Smooth muscle cell (in vitro differentiated cells): ENCODE measurements at regions not wholly inside any gene's neighbourhood (a gene's known extent, or its start where the extent isn't known, plus 50 kb on each side); places are given as distances from the start of the nearest gene placed in this dataset.

Source experiments
- DNase-seq: peaks from one replicate; lab custom pipeline; 2025; ENCODE audit not compliant: unreplicated experiment; lab: John Stamatoyannopoulos, UW
- H2AFZ ChIP-seq: fragments of 200-600 bp; sonication (generic); 2 replicates; pipeline ENCODE4 v1.6.0; 2016; ENCODE audit warnings: antibody characterized with exemption, low read depth, mild to moderate bottlenecking
- H3F3A ChIP-seq: fragments of 200-600 bp; sonication (generic); 2 replicates; pipeline ENCODE4 v1.6.0; 2017; ENCODE audit warnings: antibody characterized with exemption, low read depth
- H3K27ac ChIP-seq: fragments of 200-600 bp; sonication (generic); 2 replicates; pipeline ENCODE4 v1.5.1; 2016; ENCODE audit warnings: low read depth, mild to moderate bottlenecking
- H3K27me3 ChIP-seq: fragments of 200-600 bp; sonication (generic); 2 replicates; pipeline ENCODE4 v1.6.1; 2016; ENCODE audit warnings: low read depth, mild to moderate bottlenecking
- H3K36me3 ChIP-seq: fragments of 200-600 bp; sonication (generic); 2 replicates; pipeline ENCODE4 v1.5.1; 2016; ENCODE audit warnings: low read depth
- H3K4me1 ChIP-seq: fragments of 200-600 bp; sonication (generic); 2 replicates; pipeline ENCODE4 v1.5.1; 2016; ENCODE audit warnings: low read depth
- H3K4me2 ChIP-seq: fragments of 200-600 bp; sonication (generic); 2 replicates; pipeline ENCODE4 v1.6.0; 2016; ENCODE audit warnings: mild to moderate bottlenecking
- H3K4me3 ChIP-seq: fragments of 200-600 bp; sonication (generic); 2 replicates; pipeline ENCODE4 v1.5.1; 2016; ENCODE audit warnings: mild to moderate bottlenecking
- H3K79me2 ChIP-seq: fragments of 200-600 bp; sonication (generic); 2 replicates; pipeline ENCODE4 v1.6.0; 2016; ENCODE audit warnings: low read depth, mild to moderate bottlenecking
- H3K9ac ChIP-seq: fragments of 200-600 bp; sonication (generic); 2 replicates; pipeline ENCODE4 v1.6.0; 2016; ENCODE audit warnings: low read depth
- H3K9me3 ChIP-seq: fragments of 200-600 bp; sonication (generic); replicated peaks from 2 replicates; pipeline ENCODE4 v1.5.1; 2016; ENCODE audit warnings: low read depth
- H4K20me1 ChIP-seq: fragments of 200-600 bp; sonication (generic); 2 replicates; pipeline ENCODE4 v1.6.0; 2016; ENCODE audit warnings: low read depth
- CTCF ChIP-seq: fragments of 200-600 bp; sonication (generic); IDR thresholded peaks from 2 replicates; pipeline ENCODE4 v1.5.1; 2017; ENCODE audit warnings: borderline replicate concordance, mild to moderate bottlenecking, antibody characterized with exemption; ENCODE audit not compliant: insufficient read depth, poor library complexity, severe bottlenecking
- WGBS: methylation state at CpG from one replicate; pipeline ENCODE4 v1.1.7; 2016; ENCODE audit warnings: low lambda C conversion rate; 5-methylcytosine and 5-hydroxymethylcytosine counted together

DNA sequence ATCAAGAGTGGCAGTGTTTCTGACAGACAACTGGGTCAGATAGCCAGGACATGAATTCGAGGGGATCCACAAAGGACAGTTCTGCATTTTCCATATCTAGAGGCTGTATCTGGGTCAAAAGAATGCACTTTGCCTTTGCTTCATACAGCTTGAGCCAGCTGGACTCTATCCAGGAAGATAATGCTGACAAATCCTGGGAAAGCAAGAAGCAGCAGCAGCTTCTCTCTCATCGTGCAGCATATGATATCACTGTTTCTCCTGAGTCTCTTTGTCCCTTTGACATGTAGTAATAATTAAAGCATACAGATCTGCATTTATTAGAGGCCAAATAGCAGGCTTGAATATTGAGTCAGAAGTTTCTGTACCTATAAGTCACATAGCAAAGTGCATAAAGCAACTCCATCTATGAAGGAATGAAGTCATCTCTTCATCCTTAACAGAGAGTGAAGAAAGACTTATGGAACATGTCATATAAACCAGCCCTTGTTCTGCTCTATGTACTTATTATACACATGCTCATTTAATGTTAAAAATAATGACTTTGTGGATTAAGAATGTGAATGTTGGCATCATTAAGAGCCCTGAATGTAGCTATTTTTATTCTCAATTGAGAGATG is 236.8 kb upstream of the GBE1 start:
- no peak for DNase-seq
- 40% methylated on average over 2 of the region's 2 CpGs for WGBS
- no peak overlapping the region for H3K9ac ChIP-seq
- H2AFZ ChIP-seq = no peak overlapping the region
- H4K20me1 ChIP-seq = no peaks in the 10 kb centered on the region
- no peaks in the 10 kb centered on the region for H3F3A ChIP-seq
- no peak overlapping the region for H3K4me3 ChIP-seq
- H3K79me2 ChIP-seq = no peaks in the 10 kb centered on the region
- no peak for TF ChIP-seq CTCF
- peaks cover 9% of the 10 kb centered on the region for H3K4me1 ChIP-seq
- no peak overlapping the region for H3K27ac ChIP-seq
- H3K9me3 ChIP-seq = no peaks in the 10 kb centered on the region
- H3K27me3 ChIP-seq = no peaks in the 10 kb centered on the region
- H3K36me3 ChIP-seq = no peaks in the 10 kb centered on the region
- no peak overlapping the region for H3K4me2 ChIP-seq

DNA sequence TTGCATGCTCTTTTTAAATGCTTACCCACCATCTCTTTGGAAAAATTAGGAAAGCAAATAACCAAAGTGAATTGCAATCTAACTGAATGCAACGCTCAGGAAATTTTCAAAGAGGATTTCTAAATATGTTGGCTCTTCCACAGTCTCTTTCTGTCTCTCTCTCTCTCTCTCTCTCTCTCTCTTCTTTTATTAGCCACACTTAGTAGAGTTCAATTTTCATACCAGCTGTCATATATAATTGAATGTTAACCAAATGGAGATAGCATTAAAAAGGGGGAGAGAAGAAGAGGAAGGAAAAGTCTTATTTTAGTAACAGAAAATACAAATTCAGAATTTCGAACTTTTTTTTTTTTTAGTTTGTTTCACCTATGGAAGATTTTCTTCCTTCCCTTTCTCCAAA is 235.9 kb upstream of the GBE1 start:
- no peaks in the 10 kb centered on the region for H3K79me2 ChIP-seq
- no peak overlapping the region for H2AFZ ChIP-seq
- no peak overlapping the region for H3K27ac ChIP-seq
- no peaks in the 10 kb centered on the region for H3K27me3 ChIP-seq
- peaks cover under 1% of the 10 kb centered on the region for H3K4me1 ChIP-seq
- no peak overlapping the region for H3K9ac ChIP-seq
- no peaks in the 10 kb centered on the region for H3K36me3 ChIP-seq
- H3K4me2 ChIP-seq = no peak overlapping the region
- H4K20me1 ChIP-seq = no peaks in the 10 kb centered on the region
- no peak overlapping the region for H3K4me3 ChIP-seq
- TF ChIP-seq CTCF = no peak
- no peaks in the 10 kb centered on the region for H3F3A ChIP-seq
- 87% methylated on average over 2 of the region's 2 CpGs for WGBS
- H3K9me3 ChIP-seq = no peaks in the 10 kb centered on the region
- DNase-seq = no peak

- no peak overlapping the region for H3K4me3 ChIP-seq
- no peaks in the 10 kb centered on the region for H3K36me3 ChIP-seq
- H4K20me1 ChIP-seq = no peaks in the 10 kb centered on the region
- no peaks in the 10 kb centered on the region for H3K27me3 ChIP-seq
- WGBS = 84% methylated on average over 2 of the region's 2 CpGs
- no peaks in the 10 kb centered on the region for H3K9me3 ChIP-seq
- H3K27ac ChIP-seq = no peak overlapping the region
- H3K4me2 ChIP-seq = no peak overlapping the region
- no peak overlapping the region for H3K9ac ChIP-seq
- no peaks in the 10 kb centered on the region for H3K4me1 ChIP-seq
- no peaks in the 10 kb centered on the region for H3K79me2 ChIP-seq
- no peak for TF ChIP-seq CTCF
- DNase-seq = no peak
- no peak overlapping the region for H2AFZ ChIP-seq
- H3F3A ChIP-seq = no peaks in the 10 kb centered on the region
Measured at GRCh38 chr3:81995329-81995728, 233.9 kb upstream of the GBE1 start.

- Histone ChIP-seq H3K4me2 (no peak overlapping the region), H3K4me1 (no peaks in the 10 kb centered on the region), H3K27me3 (no peaks in the 10 kb centered on the region), H3K36me3 (no peaks in the 10 kb centered on the region), H3K79me2 (no peaks in the 10 kb centered on the region), H3K27ac (no peak overlapping the region), H3K9ac (no peak overlapping the region), H3K4me3 (no peak overlapping the region), H4K20me1 (no peaks in the 10 kb centered on the region), H2AFZ (no peak overlapping the region), H3F3A (no peaks in the 10 kb centered on the region), H3K9me3 (no peaks in the 10 kb centered on the region)
- 94% methylated on average over 2 of the region's 2 CpGs for WGBS
- TF ChIP-seq CTCF = no peak
- no peak for DNase-seq
Measured at GRCh38 chr3:81989758-81990157, 228.3 kb upstream of the GBE1 start.
